Dermis microvascular lymphatic vessel endothelial cell (primary cell): ENCODE measurements at regions not wholly inside any gene's neighbourhood (a gene's known extent, or its start where the extent isn't known, plus 50 kb on each side); places are given as distances from the start of the nearest gene placed in this dataset.

ENCODE experiments used
- DNase-seq, 2 donors: peaks; one replicate each; pipeline versions ENCODE4 v3.0.0 to v3.0.0-alpha.2; 2010; ENCODE audit warnings: low read depth in 2 of 2

DNA sequence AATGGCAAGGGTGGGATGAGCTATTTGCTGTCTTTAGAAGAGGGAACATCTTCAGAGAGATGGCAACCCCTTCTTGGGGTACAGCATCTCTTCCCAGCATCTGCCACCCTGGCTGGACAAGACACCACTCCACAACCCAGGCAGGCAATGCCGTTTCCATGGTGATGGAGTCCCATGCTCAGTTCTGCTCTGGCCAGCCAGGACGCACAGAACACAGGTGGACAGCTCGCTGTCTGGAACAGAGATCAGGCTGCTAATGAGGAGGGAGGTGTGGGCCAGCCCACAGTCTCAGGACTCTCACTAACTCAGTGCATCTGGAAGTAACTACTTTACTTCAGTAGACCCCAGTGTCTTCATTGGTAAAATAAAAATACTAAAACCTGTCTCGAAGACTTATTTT, 321.0 kb upstream of the CPEB2 start:
- DNase-seq = no peak

DNA sequence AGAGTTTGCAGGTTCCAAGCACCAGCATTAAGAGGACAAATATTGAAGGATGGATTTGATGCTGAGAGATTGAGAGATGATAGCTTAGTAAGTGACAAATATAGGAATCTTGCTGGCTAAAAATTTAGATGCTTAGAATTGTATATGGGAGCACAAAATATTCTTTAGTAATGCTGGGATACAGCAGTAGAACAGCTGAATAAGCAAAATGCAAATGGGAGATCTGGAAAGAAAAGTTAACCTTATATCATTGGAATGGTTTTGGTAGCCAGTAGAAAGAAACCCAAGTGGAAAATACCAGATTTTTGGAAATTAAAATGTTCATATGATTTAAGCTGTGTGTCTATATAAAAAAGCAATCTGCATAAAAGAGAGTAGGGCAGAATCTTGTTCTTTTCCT, 308.6 kb upstream of the CPEB2 start:
- DNase-seq = no peak

DNA sequence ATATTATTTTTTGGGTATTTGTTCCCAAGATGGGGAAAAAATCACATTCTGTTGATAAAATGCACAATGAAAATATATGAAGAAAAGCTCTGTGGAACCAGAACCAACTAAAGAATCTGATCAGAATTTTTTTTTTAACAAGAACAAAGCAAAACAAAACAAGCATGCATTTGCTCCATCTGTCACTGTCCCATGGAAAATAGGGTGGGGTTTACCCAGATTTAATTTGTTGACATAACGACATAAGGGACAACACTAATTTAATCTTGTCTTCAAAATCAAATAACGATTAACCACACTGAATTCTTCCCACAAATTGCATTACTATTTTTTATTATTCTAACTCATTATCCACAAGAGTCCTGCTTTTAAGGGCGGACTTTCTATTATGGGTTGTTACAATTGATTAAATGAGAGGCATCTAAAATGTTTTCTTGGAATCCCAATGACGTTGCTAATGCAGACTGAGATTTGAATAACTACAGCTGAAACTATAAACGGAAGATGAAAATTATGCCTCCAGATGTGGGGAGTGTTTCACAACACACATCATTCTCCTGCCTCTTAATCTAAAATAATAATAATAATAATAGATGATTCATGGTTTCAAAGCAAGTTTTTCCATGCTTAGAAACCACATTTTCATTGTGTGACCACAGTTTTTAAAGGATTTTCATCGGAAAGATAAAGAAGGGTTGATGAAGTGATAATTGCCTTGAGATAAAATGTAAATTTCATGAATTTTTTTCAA, 307.0 kb upstream of the CPEB2 start:
- DNase-seq = no peak

DNA sequence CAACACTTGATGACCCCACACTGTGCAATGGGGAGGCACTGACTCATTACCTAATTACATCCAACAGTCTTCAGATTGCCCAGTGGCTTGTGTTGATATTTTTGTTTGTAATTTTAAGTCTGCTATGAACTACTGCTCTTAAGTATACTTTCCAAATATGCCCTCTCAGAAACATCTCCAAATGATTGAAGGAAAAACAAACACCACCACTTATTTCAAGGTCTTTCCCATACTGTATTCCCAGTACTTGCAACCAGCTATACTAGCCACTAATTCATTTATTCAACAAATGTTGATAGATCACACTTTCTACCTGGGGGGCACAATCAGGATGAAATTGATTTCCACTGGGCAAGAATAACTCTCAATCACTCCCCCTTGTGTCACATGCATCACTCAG, 302.2 kb upstream of the CPEB2 start:
- no peak for DNase-seq

DNA sequence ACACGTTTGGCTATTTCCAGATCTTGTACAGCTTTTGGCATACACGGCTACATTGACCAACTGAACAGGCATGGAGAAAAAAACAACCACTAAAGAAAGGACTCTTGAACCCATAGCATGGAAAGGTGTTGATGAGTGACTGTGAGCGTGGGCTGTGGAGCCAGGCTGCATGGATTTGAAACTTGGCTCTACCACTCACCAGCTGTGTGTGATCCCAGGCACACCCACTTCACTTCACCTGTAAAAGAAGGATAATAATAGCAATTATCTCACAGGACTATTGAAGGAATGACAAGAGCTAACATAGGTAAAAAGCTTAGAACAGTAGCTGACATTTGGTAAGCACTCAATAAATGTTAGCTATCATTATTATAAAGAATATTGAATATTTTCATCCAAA, 301.7 kb upstream of the CPEB2 start:
- no peak for DNase-seq

DNA sequence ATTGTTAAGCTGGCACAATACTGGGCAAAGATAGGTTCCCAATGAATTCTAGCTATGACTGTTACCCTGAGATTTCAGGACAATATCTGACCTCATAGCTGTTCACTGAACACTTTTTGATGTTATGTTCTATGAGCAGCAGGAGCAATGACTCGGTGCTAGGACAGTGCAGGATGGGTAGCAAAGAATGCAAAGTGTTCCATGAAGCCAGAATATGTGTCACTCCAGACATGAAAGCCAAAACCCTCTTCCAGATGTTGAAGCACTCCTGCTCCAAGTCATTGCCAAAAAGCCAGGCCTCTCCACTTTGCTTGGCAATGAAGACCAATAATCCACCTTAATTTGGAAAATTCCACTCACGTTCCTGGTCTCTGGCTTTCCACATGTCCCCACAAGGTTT, 300.9 kb upstream of the CPEB2 start:
- no peak for DNase-seq

DNA sequence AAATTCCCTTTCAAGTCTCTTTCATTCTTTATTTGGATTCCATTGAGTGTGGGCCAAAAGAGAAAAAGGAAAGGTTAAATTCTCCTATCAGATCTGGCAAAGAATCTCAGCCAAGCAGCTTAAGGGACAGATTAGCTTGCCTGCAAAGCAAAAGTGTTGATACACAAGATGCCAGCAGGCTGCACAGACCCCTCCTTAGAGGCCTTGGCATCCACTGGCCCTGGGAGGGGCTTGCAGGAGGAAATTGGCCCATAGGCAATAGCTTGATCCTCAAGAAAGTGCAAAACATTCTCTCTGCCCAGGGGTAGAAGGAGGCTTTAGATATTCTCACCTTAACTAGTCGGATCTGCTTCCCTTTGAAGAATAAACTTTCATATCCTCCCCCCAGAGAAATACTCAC, 300.4 kb upstream of the CPEB2 start:
- DNase-seq = no peak

DNA sequence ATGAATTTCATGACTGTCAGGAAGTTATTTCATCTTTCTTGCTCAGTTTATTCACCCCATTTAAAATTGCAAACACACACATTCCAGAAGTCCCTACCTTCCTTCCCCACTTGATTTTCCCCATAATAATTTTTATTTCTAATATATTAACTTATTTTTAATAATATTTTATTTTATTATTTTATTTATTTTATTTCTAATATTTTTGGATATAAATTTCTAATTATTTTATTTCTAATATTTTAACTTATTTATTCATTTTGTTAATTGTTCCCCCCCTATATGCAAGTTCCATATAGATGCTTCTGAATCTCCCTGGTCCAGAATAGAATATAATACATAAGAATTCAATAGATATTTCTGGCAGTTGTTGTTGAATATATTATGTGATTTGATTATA, 293.7 kb upstream of the CPEB2 start:
- no peak for DNase-seq

DNA sequence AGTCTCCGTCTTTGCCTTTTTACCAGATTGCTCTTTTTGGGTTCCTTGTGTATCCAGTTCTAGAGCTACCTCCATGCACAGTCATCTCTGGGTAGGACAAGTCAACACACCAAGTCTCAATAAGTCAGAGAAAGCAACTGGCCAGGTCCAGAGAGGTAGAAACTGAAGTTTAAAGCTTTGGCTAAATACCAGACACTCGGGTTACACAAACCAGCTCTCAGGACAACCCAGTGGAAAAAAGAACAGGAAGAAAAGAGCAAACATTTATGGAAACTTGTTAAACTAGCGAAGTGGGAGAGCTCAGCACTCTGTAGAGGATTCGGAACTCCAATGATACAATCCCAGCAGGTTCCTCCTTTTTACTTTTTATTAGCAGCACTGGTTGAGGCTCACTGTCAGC, 291.0 kb upstream of the CPEB2 start:
- DNase-seq = no peak

DNA sequence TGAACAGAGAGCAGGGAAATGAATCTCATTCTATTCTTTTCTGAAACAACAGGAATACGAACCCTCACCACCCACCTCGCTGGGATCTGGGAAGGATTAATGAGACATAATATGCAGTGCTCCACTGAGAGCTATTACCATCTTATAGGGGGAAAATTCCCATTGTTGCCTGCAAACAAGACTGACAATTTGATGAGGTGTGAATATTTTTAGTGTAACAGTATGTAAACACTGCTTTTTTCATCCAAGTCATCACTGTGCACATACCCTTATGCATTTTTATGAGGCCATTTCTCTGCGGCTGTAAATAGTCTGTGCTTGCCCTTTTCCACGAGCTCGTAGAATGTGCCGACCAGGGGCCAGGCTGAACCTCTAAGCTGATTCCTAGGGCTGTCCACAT, 285.6 kb upstream of the CPEB2 start:
- no peak for DNase-seq

DNA sequence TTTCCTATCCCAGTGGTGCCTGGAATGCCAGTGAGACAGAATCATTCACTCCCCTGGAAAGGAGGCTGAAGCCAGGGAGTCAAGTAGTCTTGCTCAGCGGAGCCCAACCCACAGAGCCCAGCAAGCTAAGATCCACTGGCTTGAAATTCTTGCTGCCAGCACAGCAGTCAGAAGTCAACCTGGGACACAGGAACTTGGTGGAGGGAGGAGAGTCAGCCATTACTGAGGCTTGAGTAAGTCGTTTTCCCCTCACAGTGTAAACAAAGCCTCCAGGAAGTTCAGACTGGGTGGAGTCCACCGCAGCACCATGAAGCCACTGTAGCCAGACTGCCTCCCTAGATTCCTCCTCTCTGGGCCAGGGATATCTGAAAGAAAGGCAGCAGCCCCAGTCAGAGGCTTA, 283.2 kb upstream of the CPEB2 start:
- no peak for DNase-seq

DNA sequence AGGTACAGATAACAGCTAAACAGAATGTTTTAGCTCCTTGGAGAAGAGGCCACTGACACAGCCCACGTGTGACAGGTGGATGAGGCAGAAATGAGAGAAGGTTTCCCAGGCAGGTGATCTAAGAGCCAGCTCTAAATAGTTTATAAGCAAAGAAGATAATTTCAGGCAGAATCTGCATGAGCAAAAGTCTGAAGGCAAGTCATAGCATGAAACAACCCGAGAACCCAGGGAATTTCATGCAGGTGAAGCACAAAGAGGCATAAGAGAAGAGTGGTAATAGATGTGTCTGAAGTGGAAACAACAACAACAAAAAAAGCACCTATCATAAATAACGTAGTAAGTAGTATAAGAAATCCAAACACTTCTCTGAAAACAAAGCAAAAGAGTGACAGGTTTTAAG, 275.8 kb upstream of the CPEB2 start:
- DNase-seq = no peak

DNA sequence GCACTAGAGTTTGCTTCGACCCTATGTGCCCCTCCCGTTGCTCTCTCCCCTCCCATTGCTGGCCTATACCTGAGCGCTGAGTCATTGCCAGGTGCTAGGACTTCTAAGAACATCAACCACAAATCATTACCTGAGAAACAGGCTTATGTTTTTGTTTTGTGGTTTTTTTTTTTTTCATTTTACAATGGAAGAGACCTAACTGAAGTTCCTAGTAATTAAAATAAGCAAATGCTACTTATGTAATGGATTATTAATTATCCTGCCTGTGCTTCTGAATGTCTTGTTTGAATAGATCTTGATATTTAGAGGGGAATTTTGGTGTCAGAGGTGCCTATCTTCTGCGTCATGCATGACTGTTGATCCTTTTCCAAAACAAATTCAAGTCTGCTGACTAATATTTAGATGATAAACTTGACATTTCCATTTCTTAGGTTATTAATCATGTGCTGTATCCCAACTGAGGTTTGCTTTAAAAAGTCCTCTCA, 275.4 kb upstream of the CPEB2 start:
- no peak for DNase-seq

DNA sequence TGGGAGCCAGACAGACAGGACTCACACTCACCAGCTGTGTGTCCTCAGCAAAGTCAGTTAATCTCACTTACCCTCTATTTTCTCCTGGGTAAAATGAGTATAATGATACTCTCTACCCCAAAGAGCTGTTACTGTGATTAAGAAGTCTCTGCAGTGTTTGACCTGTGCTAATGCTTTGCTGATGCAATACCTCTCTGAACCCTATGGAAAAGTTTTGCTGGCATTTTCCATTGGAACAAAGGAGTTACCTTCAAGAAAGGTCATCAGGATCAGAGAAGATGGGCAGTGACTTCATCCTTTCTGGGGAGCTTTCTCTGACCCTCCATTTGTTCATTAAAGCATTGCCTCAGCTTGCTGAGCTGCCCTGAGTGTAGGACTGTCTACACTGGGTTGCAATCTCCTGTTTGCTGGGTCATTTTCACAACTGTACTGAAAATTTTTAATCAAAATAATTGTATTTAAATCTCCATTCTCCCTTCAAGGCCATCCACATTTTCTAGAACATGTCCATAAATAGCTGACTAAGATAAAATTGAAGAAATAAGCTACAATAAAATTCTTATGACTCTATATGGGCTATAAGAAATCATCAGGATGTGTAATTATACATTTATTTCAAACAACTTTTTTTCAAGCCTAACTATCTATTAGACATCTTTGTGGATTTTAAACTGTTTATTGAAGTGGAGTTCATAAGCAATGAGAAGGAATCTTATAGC, 272.8 kb upstream of the CPEB2 start:
- no peak for DNase-seq

DNA sequence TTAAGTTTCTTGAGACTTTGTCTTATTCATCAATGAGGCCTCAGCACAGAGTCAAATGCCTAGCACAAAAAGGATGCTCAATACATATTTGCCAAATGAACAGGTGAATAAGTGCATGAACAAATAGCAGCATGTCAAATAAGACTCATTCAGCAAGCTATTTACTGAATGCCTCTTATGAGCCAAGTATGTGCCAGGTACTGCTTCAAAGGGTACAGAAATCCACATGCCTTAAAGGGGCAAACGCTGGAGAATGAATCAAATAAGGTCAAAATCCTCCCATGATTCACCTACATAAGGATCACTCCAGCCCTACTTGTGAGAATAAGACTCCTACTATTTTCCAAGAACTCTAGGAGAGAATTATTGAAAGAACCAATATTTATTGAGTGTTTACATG, 260.2 kb upstream of the CPEB2 start:
- DNase-seq = no peak

DNA sequence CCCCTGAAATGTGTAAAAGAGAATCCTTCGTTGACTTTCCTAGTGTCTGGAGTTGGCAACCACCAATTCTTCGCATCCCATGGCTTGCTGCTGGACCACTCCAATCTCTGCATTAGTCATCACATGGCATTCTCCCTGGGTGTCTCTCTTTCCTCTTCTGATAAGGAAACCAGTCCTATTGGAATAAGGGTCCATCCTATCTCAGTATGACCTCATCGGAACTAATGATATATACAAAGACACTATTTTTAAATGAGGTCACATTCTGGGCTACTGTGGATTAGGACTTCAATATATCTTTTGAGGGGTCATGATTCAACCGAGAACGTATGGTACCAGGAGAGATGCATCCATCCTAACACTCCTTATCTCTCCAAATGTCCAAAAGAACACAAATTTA, 259.1 kb upstream of the CPEB2 start:
- no peak for DNase-seq

DNA sequence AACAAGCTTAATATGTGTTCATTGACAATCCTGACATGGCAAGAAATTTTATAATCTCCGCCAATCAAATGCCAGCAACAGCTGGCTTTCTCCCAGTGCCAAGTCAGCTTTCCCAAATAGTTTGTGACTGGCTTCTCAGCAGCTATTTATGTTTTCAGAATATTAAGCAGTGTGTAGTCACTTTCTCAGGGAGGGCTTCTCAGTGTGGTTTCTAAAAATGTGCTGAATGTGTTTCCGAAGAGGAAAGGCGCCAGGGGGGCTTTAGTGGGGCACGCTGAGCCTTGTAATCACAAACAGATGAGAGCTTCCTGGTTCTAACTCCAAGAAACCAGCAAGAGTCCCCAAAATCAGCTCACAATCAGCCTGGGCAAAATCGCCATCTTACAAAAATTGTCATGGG, 258.7 kb upstream of the CPEB2 start:
- DNase-seq = no peak

DNA sequence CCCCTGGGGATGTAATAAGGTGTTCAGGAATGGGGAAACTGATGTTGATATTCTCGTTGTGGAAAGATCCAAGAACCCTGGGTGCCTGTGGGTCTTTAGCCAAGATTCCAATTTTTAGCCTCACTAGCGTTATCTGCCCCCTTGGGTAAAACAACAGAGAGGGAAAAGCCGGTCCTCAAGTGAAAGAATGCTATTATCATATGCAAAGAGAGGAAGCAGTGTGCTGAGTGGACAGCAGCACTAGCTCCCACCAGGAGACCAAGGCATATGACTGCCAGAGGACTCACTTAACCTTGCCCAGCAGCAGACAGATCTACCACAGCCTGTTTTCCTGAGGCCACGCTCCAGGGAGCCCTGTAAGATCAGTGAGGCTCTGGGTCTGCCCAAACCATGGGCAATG, 257.9 kb upstream of the CPEB2 start:
- DNase-seq = no peak

DNA sequence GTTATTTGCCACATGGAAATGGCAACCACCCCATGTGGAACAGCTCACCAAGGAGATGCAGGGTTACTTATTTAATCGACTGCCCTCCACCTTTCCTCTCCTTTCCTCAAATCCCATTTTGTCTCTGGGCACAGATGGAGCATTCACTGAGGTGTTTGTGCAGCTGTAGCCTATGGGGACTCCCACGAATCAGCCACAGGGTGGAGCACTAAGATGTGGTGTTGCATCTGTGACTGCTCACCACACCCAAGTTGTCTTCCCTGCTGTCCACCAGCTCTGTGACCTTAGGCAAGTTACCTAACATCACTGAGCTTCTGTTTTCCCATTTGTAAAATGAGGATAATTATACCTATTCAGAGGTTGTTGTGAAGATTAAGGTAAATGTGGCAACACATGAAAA, 252.4 kb upstream of the CPEB2 start:
- no peak for DNase-seq

DNA sequence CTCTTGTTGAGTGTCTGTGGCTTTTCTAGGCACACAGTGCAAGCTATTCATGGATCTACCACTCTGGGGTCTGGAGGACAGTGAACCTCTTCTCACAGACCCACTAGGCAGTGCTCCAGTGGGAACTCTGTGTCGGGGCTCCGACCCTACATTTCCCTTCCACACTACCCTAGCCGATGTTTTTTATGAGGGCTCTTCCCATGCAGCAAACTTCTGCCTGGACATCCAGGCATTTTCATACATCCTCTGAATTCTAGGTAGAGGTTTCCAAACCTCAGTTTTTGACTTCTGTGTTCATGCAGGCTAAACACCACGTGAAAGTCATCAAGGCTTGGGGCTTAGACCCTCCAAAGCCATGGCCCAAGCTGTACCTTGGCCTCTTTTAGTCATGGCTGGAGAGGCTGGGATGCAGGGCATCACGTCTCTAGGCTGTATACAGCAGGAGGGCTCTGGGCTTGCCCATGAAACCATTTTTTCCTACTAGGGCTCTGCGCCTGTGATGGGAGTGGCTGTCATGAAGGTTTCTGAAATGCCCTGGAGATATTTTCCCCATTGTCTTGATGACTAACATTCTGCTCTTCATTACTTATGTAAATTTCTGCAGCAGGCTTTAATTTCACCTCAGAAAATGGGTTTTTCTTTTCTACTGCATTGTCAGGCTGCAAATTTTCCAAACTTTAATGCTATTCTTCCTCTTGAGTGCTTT, 249.8 kb upstream of the CPEB2 start:
- no peak for DNase-seq

DNA sequence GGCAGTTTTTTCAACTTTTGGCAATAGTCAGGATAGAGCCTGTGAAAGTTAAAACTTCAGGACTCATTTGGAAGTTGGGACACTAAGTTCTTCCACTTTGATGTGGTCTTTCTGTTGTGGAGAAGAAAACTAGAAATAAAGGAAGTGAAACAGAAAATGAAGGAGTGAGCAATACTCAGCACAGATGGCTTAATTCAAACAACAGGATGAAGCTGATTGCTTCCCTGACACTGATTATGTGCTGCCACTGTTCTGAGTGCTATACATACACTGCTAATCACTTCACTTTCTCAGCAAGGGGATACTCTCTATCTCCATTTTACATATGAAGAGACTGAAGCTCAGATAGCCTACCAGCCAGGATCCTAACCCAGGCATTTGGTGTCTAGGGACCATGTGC, 235.1 kb upstream of the CPEB2 start:
- no peak for DNase-seq

DNA sequence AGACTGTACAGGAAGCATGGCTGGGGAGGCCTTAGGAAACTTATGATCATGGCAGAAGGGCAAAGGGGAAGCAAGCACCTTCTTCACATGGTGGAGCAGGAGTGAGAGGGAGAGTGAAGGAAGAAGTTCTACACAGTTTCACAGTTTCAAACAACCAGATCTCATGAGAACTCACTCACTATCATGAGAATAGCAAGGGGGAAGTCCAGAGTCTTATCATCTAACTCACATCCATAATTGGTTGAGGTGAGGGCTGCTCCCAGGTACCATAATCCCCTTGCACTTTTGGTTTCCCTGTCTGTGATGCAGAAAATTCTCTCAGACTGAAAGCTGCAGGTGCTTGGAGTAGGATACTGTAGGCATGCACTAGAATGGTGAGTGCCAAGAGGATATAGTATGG, 233.8 kb upstream of the CPEB2 start:
- DNase-seq = no peak

DNA sequence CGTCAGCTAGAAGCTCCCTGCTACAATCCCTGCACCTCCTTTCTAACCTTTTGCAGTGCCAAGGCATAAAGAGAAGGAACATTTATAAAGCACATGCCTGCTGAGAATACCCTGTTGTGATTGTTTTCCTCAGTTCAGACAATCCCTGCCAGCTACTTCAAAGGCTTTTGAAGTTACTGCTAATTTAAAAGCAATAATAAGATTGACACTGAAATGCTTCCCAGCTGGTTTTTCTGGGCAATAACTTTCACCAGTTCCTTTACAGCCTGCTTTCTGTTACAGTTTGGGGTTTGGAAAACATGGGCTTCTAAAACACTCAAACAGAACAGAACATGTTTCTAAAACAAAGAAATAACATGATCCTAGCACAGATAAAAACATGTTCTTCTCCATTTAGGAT, 232.3 kb upstream of the CPEB2 start:
- no peak for DNase-seq
